ENCODE measurements at regions not wholly inside any gene's neighbourhood (a gene's known extent, or its start where the extent isn't known, plus 50 kb on each side); places are given as distances from the start of the nearest gene placed in this dataset.

DNA sequence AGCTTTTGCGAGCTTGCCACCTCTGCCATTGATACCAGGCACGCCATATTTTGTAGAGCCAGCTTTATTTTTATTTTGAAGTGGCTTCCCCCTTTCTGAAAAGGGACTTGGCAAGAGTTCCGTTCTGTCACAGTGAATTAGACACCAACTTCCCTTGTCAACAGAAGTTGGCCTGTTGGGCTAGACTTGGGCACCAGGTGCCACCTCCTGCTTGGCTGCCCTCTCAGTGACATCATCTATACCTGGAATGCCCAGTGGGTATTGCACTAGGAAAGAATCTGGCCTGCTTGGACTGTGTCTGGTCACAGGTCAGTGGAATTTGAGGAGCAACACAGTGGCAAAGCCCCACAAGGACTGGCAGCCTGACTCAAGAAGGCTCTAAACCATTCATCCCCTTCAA is 101.0 kb downstream of the BCL2L11 start:
- Histone ChIP-seq H3K9me3 (ENCODE audit: insufficient read depth, low read length, severe bottlenecking) (peaks cover 29% of the 10 kb centered on the region), H3K4me2 (ENCODE audit: insufficient read depth, low read length) (no peak overlapping the region), H3K36me3 (ENCODE audit: insufficient read depth, low read length) (no peaks in the 10 kb centered on the region; the same call in 1 of the 2 replicates), H3K79me2 (ENCODE audit: insufficient read depth, low read length) (no peaks in the 10 kb centered on the region), H3K27me3 (ENCODE audit: insufficient read depth, low read length, poor library complexity) (no peaks in the 10 kb centered on the region), H3K27ac (ENCODE audit: low read length) (no peak overlapping the region), H3K4me1 (ENCODE audit: insufficient read depth, low read length) (no peaks in the 10 kb centered on the region), H3K4me3 (ENCODE audit: low read depth in 1 of 2, low read length in 2 of 2) (no peak overlapping the region), H4K20me1 (ENCODE audit: insufficient read depth, low read length) (no peaks in the 10 kb centered on the region), H3K9ac (ENCODE audit: low read depth, low read length) (no peak overlapping the region), H2AFZ (ENCODE audit: low read depth, low read length) (no peak overlapping the region)
- DNase-seq (no peak), ATAC-seq (ENCODE audit: insufficient read depth, low read depth) (no peak)
- TF ChIP-seq EZH2 (IDR thresholded peaks at IDR 0.05; ENCODE audit: borderline replicate concordance, low read depth, low read length, severe bottlenecking) = no peak
- TF ChIP-seq, protein P1, sequence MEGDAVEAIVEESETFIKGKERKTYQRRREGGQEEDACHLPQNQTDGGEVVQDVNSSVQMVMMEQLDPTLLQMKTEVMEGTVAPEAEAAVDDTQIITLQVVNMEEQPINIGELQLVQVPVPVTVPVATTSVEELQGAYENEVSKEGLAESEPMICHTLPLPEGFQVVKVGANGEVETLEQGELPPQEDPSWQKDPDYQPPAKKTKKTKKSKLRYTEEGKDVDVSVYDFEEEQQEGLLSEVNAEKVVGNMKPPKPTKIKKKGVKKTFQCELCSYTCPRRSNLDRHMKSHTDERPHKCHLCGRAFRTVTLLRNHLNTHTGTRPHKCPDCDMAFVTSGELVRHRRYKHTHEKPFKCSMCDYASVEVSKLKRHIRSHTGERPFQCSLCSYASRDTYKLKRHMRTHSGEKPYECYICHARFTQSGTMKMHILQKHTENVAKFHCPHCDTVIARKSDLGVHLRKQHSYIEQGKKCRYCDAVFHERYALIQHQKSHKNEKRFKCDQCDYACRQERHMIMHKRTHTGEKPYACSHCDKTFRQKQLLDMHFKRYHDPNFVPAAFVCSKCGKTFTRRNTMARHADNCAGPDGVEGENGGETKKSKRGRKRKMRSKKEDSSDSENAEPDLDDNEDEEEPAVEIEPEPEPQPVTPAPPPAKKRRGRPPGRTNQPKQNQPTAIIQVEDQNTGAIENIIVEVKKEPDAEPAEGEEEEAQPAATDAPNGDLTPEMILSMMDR (IDR thresholded peaks at IDR 0.05; ENCODE audit: borderline replicate concordance, extremely low read depth, low read length, poor library complexity, severe bottlenecking) = no peak

DNA sequence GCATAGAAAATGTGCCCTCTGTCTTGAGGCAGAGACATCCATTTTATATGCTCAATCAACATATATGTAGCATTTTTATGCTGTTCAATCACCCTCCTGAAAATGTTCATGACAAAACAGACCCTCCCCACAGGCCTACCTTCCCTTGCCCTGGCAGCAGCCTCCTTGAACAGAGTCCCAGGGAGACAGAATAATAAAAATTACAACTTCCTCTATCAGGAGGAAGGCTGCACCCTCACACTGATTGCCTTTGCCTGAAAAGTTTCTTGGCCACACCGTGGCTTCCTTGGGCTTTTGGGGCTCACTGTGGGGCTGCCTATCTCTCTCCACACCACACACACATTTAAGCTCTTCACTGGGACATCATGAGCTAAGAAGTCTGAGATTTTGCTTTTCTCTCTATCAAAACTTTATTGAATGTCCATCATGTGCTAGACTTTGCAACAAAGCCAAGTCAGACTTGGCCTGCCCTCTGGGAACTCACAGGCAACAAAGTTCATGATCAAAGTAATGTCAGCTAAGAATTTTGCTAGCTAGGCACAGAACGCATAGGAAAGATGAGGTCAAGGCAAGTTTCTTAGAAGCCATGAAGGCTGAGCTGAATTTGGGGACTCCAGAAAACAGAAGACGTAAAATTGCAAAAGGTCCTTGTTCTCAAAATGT is 101.6 kb downstream of the BCL2L11 start:
- H2AFZ ChIP-seq (ENCODE audit: low read depth, low read length) = no peak overlapping the region
- no peaks in the 10 kb centered on the region for H3K27me3 ChIP-seq (ENCODE audit: insufficient read depth, low read length, poor library complexity)
- no peaks in the 10 kb centered on the region; the same call in 1 of the 2 replicates for H3K36me3 ChIP-seq (ENCODE audit: insufficient read depth, low read length)
- H3K4me1 ChIP-seq (ENCODE audit: insufficient read depth, low read length) = no peaks in the 10 kb centered on the region
- no peaks in the 10 kb centered on the region for H4K20me1 ChIP-seq (ENCODE audit: insufficient read depth, low read length)
- TF ChIP-seq, protein P1 (IDR thresholded peaks at IDR 0.05; ENCODE audit: borderline replicate concordance, extremely low read depth, low read length, poor library complexity, severe bottlenecking) = no peak
- TF ChIP-seq EZH2 (IDR thresholded peaks at IDR 0.05; ENCODE audit: borderline replicate concordance, low read depth, low read length, severe bottlenecking) = no peak
- ATAC-seq (ENCODE audit: insufficient read depth, low read depth) (no peak), DNase-seq (no peak)
- H3K9ac ChIP-seq (ENCODE audit: low read depth, low read length) = no peak overlapping the region
- H3K9me3 ChIP-seq (ENCODE audit: insufficient read depth, low read length, severe bottlenecking) = peaks cover 23% of the 10 kb centered on the region
- no peak overlapping the region for H3K27ac ChIP-seq (ENCODE audit: low read length)
- H3K4me3 ChIP-seq (ENCODE audit: low read depth in 1 of 2, low read length in 2 of 2) = no peak overlapping the region
- no peak overlapping the region for H3K4me2 ChIP-seq (ENCODE audit: insufficient read depth, low read length)
- H3K79me2 ChIP-seq (ENCODE audit: insufficient read depth, low read length) = no peaks in the 10 kb centered on the region

DNA sequence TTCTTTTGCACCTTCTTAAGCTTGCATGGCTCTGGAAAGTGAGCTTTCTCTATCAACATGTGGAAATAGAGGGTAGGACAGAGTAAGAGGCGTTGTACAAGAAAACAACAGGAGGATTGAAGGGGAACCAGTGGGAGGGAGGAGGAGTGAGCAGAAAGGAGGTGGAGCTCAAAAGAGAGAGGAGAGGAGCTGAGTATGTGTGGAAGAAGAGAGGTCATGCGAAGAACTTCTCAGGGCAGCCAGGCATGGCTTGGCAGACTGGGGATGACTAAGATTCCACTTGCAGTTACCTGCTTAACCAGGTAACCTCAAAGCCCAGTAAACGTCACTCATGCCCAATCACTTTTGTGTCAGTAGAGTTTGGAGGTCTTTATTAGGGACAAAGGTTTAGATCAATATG is 105.1 kb downstream of the BCL2L11 start:
- H3K4me1 ChIP-seq (ENCODE audit: insufficient read depth, low read length) = no peaks in the 10 kb centered on the region

More for the DNA sequence above, 105.1 kb downstream of the BCL2L11 start:
- Histone ChIP-seq H3K36me3 (ENCODE audit: insufficient read depth, low read length) (peaks cover 4% of the 10 kb centered on the region; the same call in 1 of the 2 replicates), H3K9me3 (ENCODE audit: insufficient read depth, low read length, severe bottlenecking) (peaks cover 21% of the 10 kb centered on the region), H3K4me3 (ENCODE audit: low read depth in 1 of 2, low read length in 2 of 2) (no peak overlapping the region), H3K27ac (ENCODE audit: low read length) (no peak overlapping the region), H3K79me2 (ENCODE audit: insufficient read depth, low read length) (no peaks in the 10 kb centered on the region), H3K27me3 (ENCODE audit: insufficient read depth, low read length, poor library complexity) (no peaks in the 10 kb centered on the region), H3K9ac (ENCODE audit: low read depth, low read length) (no peak overlapping the region), H4K20me1 (ENCODE audit: insufficient read depth, low read length) (no peaks in the 10 kb centered on the region), H2AFZ (ENCODE audit: low read depth, low read length) (no peak overlapping the region), H3K4me2 (ENCODE audit: insufficient read depth, low read length) (no peak overlapping the region)
- DNase-seq (no peak), ATAC-seq (ENCODE audit: insufficient read depth, low read depth) (no peak)
- TF ChIP-seq, protein P1 (IDR thresholded peaks at IDR 0.05; ENCODE audit: borderline replicate concordance, extremely low read depth, low read length, poor library complexity, severe bottlenecking) = no peak
- TF ChIP-seq EZH2 (IDR thresholded peaks at IDR 0.05; ENCODE audit: borderline replicate concordance, low read depth, low read length, severe bottlenecking) = no peak
